ENCODE measurements at regions not wholly inside any gene's neighbourhood (a gene's known extent, or its start where the extent isn't known, plus 50 kb on each side); places are given as distances from the start of the nearest gene placed in this dataset.

DNA sequence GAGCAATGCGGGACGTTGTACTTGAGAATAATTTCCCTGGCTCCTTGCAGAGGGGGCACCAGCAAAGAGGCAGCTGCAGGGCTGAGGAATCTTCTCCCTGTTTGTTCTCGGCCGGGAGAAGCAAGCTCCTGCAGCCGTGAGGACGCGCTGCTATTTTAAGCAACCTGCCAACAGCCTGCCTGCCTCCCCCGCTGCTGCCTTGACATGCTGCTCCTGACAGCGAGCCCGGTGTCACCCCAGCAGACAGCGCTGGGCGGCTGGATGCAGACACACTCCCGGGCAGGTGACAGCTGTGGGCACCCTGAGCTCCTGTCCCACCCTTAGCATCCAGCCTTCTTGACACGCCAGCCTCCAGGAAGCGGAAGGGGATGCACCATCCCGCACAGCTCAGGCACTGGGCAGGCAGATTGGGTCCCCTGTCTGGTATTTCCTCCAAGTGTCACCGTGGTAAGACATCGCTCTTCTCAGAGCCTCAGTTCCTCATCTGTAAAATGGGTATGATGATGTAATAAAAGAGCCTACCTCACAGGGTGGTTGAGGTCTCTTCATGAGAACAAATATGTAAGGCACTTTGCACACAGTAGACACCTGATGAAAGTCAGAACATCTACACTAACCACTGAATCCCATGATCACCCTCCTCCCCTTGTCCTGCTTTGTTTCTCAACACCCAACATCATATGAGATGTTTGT, 530.6 kb downstream of the MN1 start:
- no peak for TF ChIP-seq EZH2 (IDR thresholded peaks at IDR 0.05; ENCODE audit: borderline replicate concordance, low read depth, low read length, poor library complexity, severe bottlenecking)
- TF ChIP-seq, protein P1, sequence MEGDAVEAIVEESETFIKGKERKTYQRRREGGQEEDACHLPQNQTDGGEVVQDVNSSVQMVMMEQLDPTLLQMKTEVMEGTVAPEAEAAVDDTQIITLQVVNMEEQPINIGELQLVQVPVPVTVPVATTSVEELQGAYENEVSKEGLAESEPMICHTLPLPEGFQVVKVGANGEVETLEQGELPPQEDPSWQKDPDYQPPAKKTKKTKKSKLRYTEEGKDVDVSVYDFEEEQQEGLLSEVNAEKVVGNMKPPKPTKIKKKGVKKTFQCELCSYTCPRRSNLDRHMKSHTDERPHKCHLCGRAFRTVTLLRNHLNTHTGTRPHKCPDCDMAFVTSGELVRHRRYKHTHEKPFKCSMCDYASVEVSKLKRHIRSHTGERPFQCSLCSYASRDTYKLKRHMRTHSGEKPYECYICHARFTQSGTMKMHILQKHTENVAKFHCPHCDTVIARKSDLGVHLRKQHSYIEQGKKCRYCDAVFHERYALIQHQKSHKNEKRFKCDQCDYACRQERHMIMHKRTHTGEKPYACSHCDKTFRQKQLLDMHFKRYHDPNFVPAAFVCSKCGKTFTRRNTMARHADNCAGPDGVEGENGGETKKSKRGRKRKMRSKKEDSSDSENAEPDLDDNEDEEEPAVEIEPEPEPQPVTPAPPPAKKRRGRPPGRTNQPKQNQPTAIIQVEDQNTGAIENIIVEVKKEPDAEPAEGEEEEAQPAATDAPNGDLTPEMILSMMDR (conservative IDR thresholded peaks at IDR 0.05; ENCODE audit: low read depth, low read length), result no peak
- H3K4me1 ChIP-seq (ENCODE audit: insufficient read depth, low read length, poor library complexity, severe bottlenecking), result peaks cover 7% of the 10 kb centered on the region
- ChIA-PET POLR2A (ENCODE audit: low non-redundant PET) (no interaction called here), CTCF (no interaction called here)
- no peak overlapping the region for H3K27ac ChIP-seq (ENCODE audit: low read depth, low read length, poor library complexity, severe bottlenecking)
- no peak overlapping the region for H3K4me3 ChIP-seq (ENCODE audit: low read depth, low read length, poor library complexity, severe bottlenecking)
- H3K9me3 ChIP-seq (ENCODE audit: low read depth, low read length, poor library complexity, severe bottlenecking), result no peaks in the 10 kb centered on the region
- intact Hi-C loops (cut with micrococcal nuclease; ENCODE audit: unreplicated experiment), result no loop called here
- DNase-seq (ENCODE audit: low spot score), result no peak
- BruUV-seq (replicated peaks), result no TSS peak
- no peaks in the 10 kb centered on the region for H3K36me3 ChIP-seq (ENCODE audit: insufficient read depth, low read length, poor library complexity, severe bottlenecking)
- no peaks in the 10 kb centered on the region for H3K27me3 ChIP-seq (replicated peaks; ENCODE audit: insufficient read depth, low read depth, low read length, poor library complexity)

- no peak for TF ChIP-seq EZH2 (IDR thresholded peaks at IDR 0.05; ENCODE audit: borderline replicate concordance, low read depth, low read length, poor library complexity, severe bottlenecking)
- TF ChIP-seq, protein P1 (conservative IDR thresholded peaks at IDR 0.05; ENCODE audit: low read depth, low read length), result no peak
- no TSS peak for BruUV-seq (replicated peaks)
- Histone ChIP-seq H3K9me3 (ENCODE audit: low read depth, low read length, poor library complexity, severe bottlenecking) (no peaks in the 10 kb centered on the region), H3K36me3 (ENCODE audit: insufficient read depth, low read length, poor library complexity, severe bottlenecking) (no peaks in the 10 kb centered on the region), H3K27me3 (replicated peaks; ENCODE audit: insufficient read depth, low read depth, low read length, poor library complexity) (no peaks in the 10 kb centered on the region), H3K4me1 (ENCODE audit: insufficient read depth, low read length, poor library complexity, severe bottlenecking) (peaks cover 8% of the 10 kb centered on the region), H3K27ac (ENCODE audit: low read depth, low read length, poor library complexity, severe bottlenecking) (no peak overlapping the region), H3K4me3 (ENCODE audit: low read depth, low read length, poor library complexity, severe bottlenecking) (no peak overlapping the region)
- POLR2A ChIA-PET (ENCODE audit: low non-redundant PET), result interaction anchor here (0.7 kb wide), 1 partner anchor 478 kb away, joined by 3 read pairs; no protein-coding TSS in a partner anchor
- intact Hi-C loops (cut with micrococcal nuclease; ENCODE audit: unreplicated experiment), result no loop called here
- CTCF ChIA-PET, result no interaction called here
- peak; percentile 54 for DNase-seq (ENCODE audit: low spot score)
Measured at GRCh38 chr22:27273436-27273835, 528.1 kb downstream of the MN1 start.

GRCh38 chr22:27273853-27274252, 527.7 kb downstream of the MN1 start:
- H3K27ac ChIP-seq (ENCODE audit: low read depth, low read length, poor library complexity, severe bottlenecking), result no peak overlapping the region
- no peak for DNase-seq (ENCODE audit: low spot score)
- no peak overlapping the region for H3K4me3 ChIP-seq (ENCODE audit: low read depth, low read length, poor library complexity, severe bottlenecking)
- TF ChIP-seq, protein P1 (conservative IDR thresholded peaks at IDR 0.05; ENCODE audit: low read depth, low read length), result no peak
- no peak for TF ChIP-seq EZH2 (IDR thresholded peaks at IDR 0.05; ENCODE audit: borderline replicate concordance, low read depth, low read length, poor library complexity, severe bottlenecking)
- H3K4me1 ChIP-seq (ENCODE audit: insufficient read depth, low read length, poor library complexity, severe bottlenecking), result peaks cover 8% of the 10 kb centered on the region
- no peaks in the 10 kb centered on the region for H3K9me3 ChIP-seq (ENCODE audit: low read depth, low read length, poor library complexity, severe bottlenecking)
- ChIA-PET CTCF (no interaction called here), POLR2A (ENCODE audit: low non-redundant PET) (no interaction called here)
- no TSS peak for BruUV-seq (replicated peaks)
- H3K36me3 ChIP-seq (ENCODE audit: insufficient read depth, low read length, poor library complexity, severe bottlenecking), result no peaks in the 10 kb centered on the region
- H3K27me3 ChIP-seq (replicated peaks; ENCODE audit: insufficient read depth, low read depth, low read length, poor library complexity), result no peaks in the 10 kb centered on the region
- intact Hi-C loops (cut with micrococcal nuclease; ENCODE audit: unreplicated experiment), result no loop called here

Data from A673 (cell line).